ENCODE measurements at regions not wholly inside any gene's neighbourhood (a gene's known extent, or its start where the extent isn't known, plus 50 kb on each side); places are given as distances from the start of the nearest gene placed in this dataset.

DNA sequence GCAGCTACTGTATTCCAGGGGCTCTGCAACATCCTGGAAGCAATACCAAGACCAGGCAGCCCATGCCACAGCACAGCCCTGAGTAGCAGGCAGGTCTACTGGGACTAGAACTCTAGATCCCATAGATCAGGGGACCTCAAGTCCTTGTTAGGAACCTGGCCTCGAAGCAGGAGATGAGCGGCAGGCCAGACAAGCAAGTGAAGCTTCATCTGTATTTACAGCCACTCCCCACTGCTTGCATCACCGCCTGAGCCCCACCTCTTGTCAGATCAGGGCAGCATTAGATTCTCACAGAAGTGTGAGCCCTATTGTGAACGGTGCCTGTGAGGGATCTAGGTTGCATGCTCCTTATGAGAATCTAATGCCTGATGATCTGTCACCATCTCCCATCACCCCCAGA lies 295.7 kb upstream of the TNRC6C start:
- in situ Hi-C loops (cut with MboI; ENCODE audit: low pct_unique_long_range_greater_than_20kb, low sequenced_read_pairs, unreplicated experiment), result no loop called here
- TF ChIP-seq CTCF (IDR thresholded peaks at IDR 0.05; ENCODE audit: extremely low read depth, insufficient read depth, missing control alignments), result no peak
- no peak for DNase-seq (ENCODE audit: low spot score)

GRCh38 chr17:77664097-77664729 lies 294.3 kb upstream of the TNRC6C start:
- in situ Hi-C loops (cut with MboI; ENCODE audit: low pct_unique_long_range_greater_than_20kb, low sequenced_read_pairs, unreplicated experiment), result no loop called here
- no peak for DNase-seq (ENCODE audit: low spot score)
- no peak for TF ChIP-seq CTCF (IDR thresholded peaks at IDR 0.05; ENCODE audit: extremely low read depth, insufficient read depth, missing control alignments)

GRCh38 chr17:77665833-77666232 lies 292.7 kb upstream of the TNRC6C start:
- in situ Hi-C loops (cut with MboI; ENCODE audit: low pct_unique_long_range_greater_than_20kb, low sequenced_read_pairs, unreplicated experiment), result no loop called here
- no peak for DNase-seq (ENCODE audit: low spot score)
- no peak for TF ChIP-seq CTCF (IDR thresholded peaks at IDR 0.05; ENCODE audit: extremely low read depth, insufficient read depth, missing control alignments)

- no peak for TF ChIP-seq CTCF (IDR thresholded peaks at IDR 0.05; ENCODE audit: extremely low read depth, insufficient read depth, missing control alignments)
- in situ Hi-C loops (cut with MboI; ENCODE audit: low pct_unique_long_range_greater_than_20kb, low sequenced_read_pairs, unreplicated experiment), result no loop called here
- no peak for DNase-seq (ENCODE audit: low spot score)
Measured at GRCh38 chr17:77666462-77666861, 292.0 kb upstream of the TNRC6C start.

- peak; percentile 43 for DNase-seq (ENCODE audit: low spot score)
- no peak for TF ChIP-seq CTCF (IDR thresholded peaks at IDR 0.05; ENCODE audit: extremely low read depth, insufficient read depth, missing control alignments)
- in situ Hi-C loops (cut with MboI; ENCODE audit: low pct_unique_long_range_greater_than_20kb, low sequenced_read_pairs, unreplicated experiment), result no loop called here
Measured at GRCh38 chr17:77666881-77667395, 291.6 kb upstream of the TNRC6C start.

DNA sequence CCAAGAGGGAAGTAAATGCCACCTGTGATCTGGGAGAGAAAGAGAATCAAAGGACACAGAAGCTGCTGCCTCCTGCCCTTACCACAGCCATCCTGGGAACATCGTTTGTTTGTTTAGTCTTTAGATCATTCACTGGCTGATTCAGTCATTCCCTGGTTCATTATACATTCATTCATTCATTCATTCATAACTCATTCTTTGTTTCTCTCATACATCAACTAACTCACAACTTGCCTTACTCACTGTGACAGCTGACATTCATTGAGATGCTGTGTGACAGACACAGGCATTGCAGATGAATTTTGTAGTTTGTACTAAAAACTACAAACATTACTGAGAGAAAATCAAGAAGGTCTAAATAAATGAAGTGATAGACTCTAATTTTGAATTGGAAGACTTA lies 291.0 kb upstream of the TNRC6C start:
- TF ChIP-seq CTCF (IDR thresholded peaks at IDR 0.05; ENCODE audit: extremely low read depth, insufficient read depth, missing control alignments), result no peak
- DNase-seq (ENCODE audit: low spot score), result no peak
- in situ Hi-C loops (cut with MboI; ENCODE audit: low pct_unique_long_range_greater_than_20kb, low sequenced_read_pairs, unreplicated experiment), result no loop called here

Measured in GM13977 (cell line).